WERI-Rb-1 (cell line): ENCODE measurements at regions not wholly inside any gene's neighbourhood (a gene's known extent, or its start where the extent isn't known, plus 50 kb on each side); places are given as distances from the start of the nearest gene placed in this dataset.
"Not testable (repeated sequence)": the region's sequence is repeated elsewhere in the genome, so short reads cannot be mapped to it uniquely, and the experiment has no call there.

Experiments used
- DNase-seq: peaks from one replicate; pipeline ENCODE4 v3.0.0-alpha.2; 2020
- H3K27ac ChIP-seq: fragments of 250-450 bp; sonication (Bioruptor Pico); 2 replicates; pipeline ENCODE4 v1.5.1; 2020; ENCODE audit warnings: mild to moderate bottlenecking, moderate library complexity
- H3K27me3 ChIP-seq: fragments of 250-450 bp; sonication (Bioruptor Pico); 2 replicates; pipeline ENCODE4 v1.5.1; 2021; ENCODE audit warnings: mild to moderate bottlenecking, low read depth, moderate library complexity; ENCODE audit not compliant: insufficient read depth, severe bottlenecking
- H3K36me3 ChIP-seq: fragments of 250-450 bp; sonication (Bioruptor Pico); 2 replicates; pipeline ENCODE4 v1.5.1; 2020; ENCODE audit warnings: mild to moderate bottlenecking, moderate library complexity
- H3K4me3 ChIP-seq: 2 replicates; pipeline ENCODE4 v1.5.1; 2011; ENCODE audit warnings: low read depth, mild to moderate bottlenecking, control low read depth, low read length
- H3K9me3 ChIP-seq: fragments of 250-450 bp; sonication (Bioruptor Pico); 2 replicates; pipeline ENCODE4 v1.5.1; 2021; ENCODE audit warnings: mild to moderate bottlenecking, moderate library complexity; ENCODE audit not compliant: severe bottlenecking
- TF ChIP-seq, protein P1 (sequence below): IDR thresholded peaks from 2 replicates; pipeline ENCODE4 v1.5.1; 2011; ENCODE audit warnings: low read depth, mild to moderate bottlenecking, control low read depth, inconsistent platforms, low read length

GRCh38 chr9:94033383-94033782, 50.9 kb upstream of the PTPDC1 start:
- DNase-seq = no peak
- Histone ChIP-seq H3K9me3 (no peaks in the 10 kb centered on the region), H3K4me3 (no peak overlapping the region), H3K36me3 (no peaks in the 10 kb centered on the region), H3K27me3 (no peaks in the 10 kb centered on the region), H3K27ac (no peak overlapping the region)
- TF ChIP-seq, protein P1, sequence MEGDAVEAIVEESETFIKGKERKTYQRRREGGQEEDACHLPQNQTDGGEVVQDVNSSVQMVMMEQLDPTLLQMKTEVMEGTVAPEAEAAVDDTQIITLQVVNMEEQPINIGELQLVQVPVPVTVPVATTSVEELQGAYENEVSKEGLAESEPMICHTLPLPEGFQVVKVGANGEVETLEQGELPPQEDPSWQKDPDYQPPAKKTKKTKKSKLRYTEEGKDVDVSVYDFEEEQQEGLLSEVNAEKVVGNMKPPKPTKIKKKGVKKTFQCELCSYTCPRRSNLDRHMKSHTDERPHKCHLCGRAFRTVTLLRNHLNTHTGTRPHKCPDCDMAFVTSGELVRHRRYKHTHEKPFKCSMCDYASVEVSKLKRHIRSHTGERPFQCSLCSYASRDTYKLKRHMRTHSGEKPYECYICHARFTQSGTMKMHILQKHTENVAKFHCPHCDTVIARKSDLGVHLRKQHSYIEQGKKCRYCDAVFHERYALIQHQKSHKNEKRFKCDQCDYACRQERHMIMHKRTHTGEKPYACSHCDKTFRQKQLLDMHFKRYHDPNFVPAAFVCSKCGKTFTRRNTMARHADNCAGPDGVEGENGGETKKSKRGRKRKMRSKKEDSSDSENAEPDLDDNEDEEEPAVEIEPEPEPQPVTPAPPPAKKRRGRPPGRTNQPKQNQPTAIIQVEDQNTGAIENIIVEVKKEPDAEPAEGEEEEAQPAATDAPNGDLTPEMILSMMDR = no peak

DNA sequence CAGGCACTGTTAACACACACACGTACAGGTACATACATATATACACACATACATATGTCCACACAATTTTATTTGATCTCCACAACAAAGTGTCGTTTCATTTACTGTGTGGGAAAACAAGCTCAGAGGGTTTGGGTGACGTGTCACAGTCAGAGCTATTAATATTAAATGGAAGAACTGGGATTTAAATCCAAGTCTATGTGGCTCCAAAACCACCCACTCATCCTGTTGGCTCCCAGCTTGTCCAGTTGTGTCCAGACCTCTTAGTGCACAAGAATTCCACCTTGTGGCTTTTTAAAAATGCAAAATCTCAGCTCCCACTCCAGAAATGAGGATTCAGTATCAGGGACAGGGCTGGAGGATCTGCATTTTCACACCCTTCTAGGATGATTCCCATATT, 52.3 kb upstream of the PTPDC1 start:
- Histone ChIP-seq H3K9me3 (no peaks in the 10 kb centered on the region), H3K27me3 (no peaks in the 10 kb centered on the region), H3K4me3 (no peak overlapping the region), H3K36me3 (no peaks in the 10 kb centered on the region), H3K27ac (no peak overlapping the region)
- TF ChIP-seq, protein P1 = no peak
- DNase-seq = no peak

DNA sequence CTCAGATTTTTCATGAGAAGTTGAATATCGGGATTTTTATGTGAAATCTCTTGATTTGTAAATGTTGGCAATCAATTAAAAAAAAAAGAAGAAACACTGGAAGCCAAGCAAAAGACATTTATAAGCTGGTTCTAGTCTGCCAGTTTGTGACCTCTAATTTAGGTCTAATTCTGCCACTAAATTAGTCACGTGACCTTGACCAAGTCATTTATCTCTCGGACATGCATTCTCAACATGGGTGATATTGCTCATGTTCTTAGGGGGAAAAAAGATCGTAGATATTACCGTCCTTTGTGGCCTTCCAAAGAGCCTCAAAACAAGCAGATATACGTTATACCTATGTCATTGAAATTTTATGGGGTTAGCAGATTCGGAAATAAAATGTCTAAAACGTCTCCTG, 52.9 kb upstream of the PTPDC1 start:
- H3K4me3 ChIP-seq = peak overlapping the region; percentile 73
- TF ChIP-seq, protein P1 = no peak
- DNase-seq = no peak
- H3K9me3 ChIP-seq = peaks cover under 1% of the 10 kb centered on the region
- no peak overlapping the region; the same call in 1 of the 2 replicates for H3K27ac ChIP-seq
- no peaks in the 10 kb centered on the region for H3K27me3 ChIP-seq
- no peaks in the 10 kb centered on the region for H3K36me3 ChIP-seq

- H3K27me3 ChIP-seq = no peaks in the 10 kb centered on the region
- H3K4me3 ChIP-seq = peak overlapping the region; percentile 73
- no peaks in the 10 kb centered on the region for H3K36me3 ChIP-seq
- peak overlapping the region; percentile 78 for H3K27ac ChIP-seq
- peaks cover 6% of the 10 kb centered on the region for H3K9me3 ChIP-seq
- TF ChIP-seq, protein P1 = no peak
- DNase-seq = peak; percentile 93
Measured at GRCh38 chr9:94030318-94031179, 53.7 kb upstream of the PTPDC1 start.

DNA sequence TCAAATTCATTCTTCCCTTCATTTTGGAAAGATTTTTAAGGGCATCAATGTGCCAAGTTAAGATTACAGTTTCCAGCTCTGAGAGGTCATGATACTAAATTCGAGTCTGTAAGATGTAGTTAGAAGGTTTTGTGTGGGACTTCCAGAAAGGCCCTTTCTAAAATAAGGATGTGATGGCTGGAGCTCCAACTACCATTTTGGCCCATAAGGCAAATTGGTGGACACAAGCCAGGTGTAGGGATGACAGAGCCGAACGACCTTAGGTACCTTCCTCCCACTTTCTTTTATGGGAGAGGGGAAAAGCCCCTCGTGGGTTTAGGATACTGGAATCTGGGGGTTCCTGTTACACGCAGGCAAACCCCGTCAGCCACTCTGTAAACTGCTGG, 54.3 kb upstream of the PTPDC1 start:
- TF ChIP-seq, protein P1 = no peak
- Histone ChIP-seq H3K27me3 (no peaks in the 10 kb centered on the region), H3K36me3 (no peaks in the 10 kb centered on the region), H3K4me3 (peak overlapping the region; percentile 73), H3K9me3 (peaks cover 10% of the 10 kb centered on the region), H3K27ac (peak overlapping the region; percentile 78)
- no peak for DNase-seq

DNA sequence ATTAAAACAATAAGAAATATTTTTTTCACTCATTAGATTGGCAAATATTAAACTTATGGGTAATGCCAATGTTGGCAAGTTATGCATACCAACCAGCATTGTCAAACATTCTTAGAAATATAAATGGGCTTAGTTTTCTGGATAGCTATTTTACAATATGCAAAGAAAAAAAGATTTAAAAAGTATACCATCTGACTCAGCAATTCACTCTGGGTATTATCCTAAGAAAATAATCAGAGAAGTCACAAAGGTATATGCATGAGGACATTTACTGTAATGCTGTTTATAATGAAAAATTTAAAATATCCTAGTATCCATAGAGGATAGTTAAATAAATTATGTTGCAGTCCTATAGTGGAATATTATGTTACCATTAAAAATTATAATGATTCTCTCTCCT, 57.4 kb upstream of the PTPDC1 start:
- no peaks in the 10 kb centered on the region for H3K36me3 ChIP-seq
- H3K27ac ChIP-seq = no peak overlapping the region
- no peak overlapping the region for H3K4me3 ChIP-seq
- no peaks in the 10 kb centered on the region for H3K27me3 ChIP-seq
- TF ChIP-seq, protein P1 = no peak
- peaks cover 21% of the 10 kb centered on the region for H3K9me3 ChIP-seq
- DNase-seq = no peak

DNA sequence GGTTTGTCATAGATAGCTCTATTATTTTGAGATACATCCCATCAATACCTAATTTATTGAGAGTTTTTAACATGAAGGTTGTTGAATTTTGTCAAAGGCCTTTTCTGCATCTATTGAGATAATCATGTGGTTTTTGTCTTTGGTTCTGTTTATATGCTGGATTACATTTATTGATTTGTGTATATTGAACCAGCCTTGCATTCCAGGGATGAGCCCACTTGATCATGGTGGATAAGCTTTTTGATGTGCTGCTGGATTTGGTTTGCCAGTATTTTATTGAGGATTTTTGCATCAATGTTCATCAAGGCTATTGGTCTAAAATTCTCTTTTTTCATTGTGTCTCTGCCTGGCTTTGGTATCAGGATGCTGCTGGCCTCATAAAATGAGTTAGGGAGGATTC, 61.8 kb upstream of the PTPDC1 start:
- H3K4me3 ChIP-seq, H3K27ac ChIP-seq, DNase-seq, H3K27me3 ChIP-seq, H3K36me3 ChIP-seq: not testable (repeated sequence)
- H3K9me3 ChIP-seq = peaks cover 25% of the 10 kb centered on the region

GRCh38 chr9:94020836-94021235, 63.4 kb upstream of the PTPDC1 start:
- H3K27ac ChIP-seq, DNase-seq, H3K27me3 ChIP-seq, H3K4me3 ChIP-seq, H3K36me3 ChIP-seq: not testable (repeated sequence)
- H3K9me3 ChIP-seq = peaks cover 19% of the 10 kb centered on the region
